ENCODE measurements at regions not wholly inside any gene's neighbourhood (a gene's known extent, or its start where the extent isn't known, plus 50 kb on each side); places are given as distances from the start of the nearest gene placed in this dataset.

GRCh38 chr3:56916716-56917360, 115.1 kb upstream of the ARHGEF3 start:
- POLR2A ChIA-PET = interaction anchor here (0.5 kb wide), 1 partner anchor 775 kb away, joined by 8 read pairs; no protein-coding TSS in a partner anchor
- DNase-seq (ENCODE audit: extremely low spot score) = no peak
- CTCF ChIA-PET = interaction anchor here (1.1 to 3.9 kb wide), 10 partner anchors 11 to 215 kb away, joined by 3 to 14 read pairs (median 6); partner anchors contain the start of gene ARHGEF3
- no peak for TF ChIP-seq CTCF (IDR thresholded peaks at IDR 0.05; ENCODE audit: control extremely low read depth, extremely low read depth, low read depth, missing control alignments)

- TF ChIP-seq CTCF (IDR thresholded peaks at IDR 0.05; ENCODE audit: control extremely low read depth, extremely low read depth, low read depth, missing control alignments) = no peak
- CTCF ChIA-PET = interaction anchor here (0.6 to 3.9 kb wide), 10 partner anchors 11 to 214 kb away, joined by 3 to 14 read pairs (median 4); partner anchors contain the start of gene ARHGEF3
- peak; percentile 60 for DNase-seq (ENCODE audit: extremely low spot score)
- POLR2A ChIA-PET = interaction anchor here (0.5 kb wide), 1 partner anchor 776 kb away, joined by 8 read pairs; no protein-coding TSS in a partner anchor
These were observed 114.3 kb upstream of the ARHGEF3 start for GRCh38 chr3:56915966-56916586.

- no peak for DNase-seq (ENCODE audit: extremely low spot score)
- ChIA-PET CTCF (interaction anchor here (0.6 to 3.9 kb wide), 5 partner anchors 11 to 144 kb away, joined by 3 to 14 read pairs (median 3); no protein-coding TSS in a partner anchor), POLR2A (no interaction called here)
- no peak for TF ChIP-seq CTCF (IDR thresholded peaks at IDR 0.05; ENCODE audit: control extremely low read depth, extremely low read depth, low read depth, missing control alignments)
These were observed 112.9 kb upstream of the ARHGEF3 start for GRCh38 chr3:56914646-56915045.

GRCh38 chr3:56911363-56911762, 109.6 kb upstream of the ARHGEF3 start:
- TF ChIP-seq CTCF (IDR thresholded peaks at IDR 0.05; ENCODE audit: control extremely low read depth, extremely low read depth, low read depth, missing control alignments) = no peak
- POLR2A ChIA-PET = interaction anchor here (0.6 kb wide), 1 partner anchor 185 kb away, joined by 5 read pairs; no protein-coding TSS in a partner anchor
- DNase-seq (ENCODE audit: extremely low spot score) = no peak
- CTCF ChIA-PET = interaction anchor here (1.1 to 1.4 kb wide), 4 partner anchors 9 to 112 kb away, joined by 3 to 4 read pairs (median 3); no protein-coding TSS in a partner anchor

GRCh38 chr3:56909349-56909748, 107.6 kb upstream of the ARHGEF3 start:
- DNase-seq (ENCODE audit: extremely low spot score) = no peak
- CTCF ChIA-PET = no interaction called here
- POLR2A ChIA-PET = no interaction called here
- TF ChIP-seq CTCF (IDR thresholded peaks at IDR 0.05; ENCODE audit: control extremely low read depth, extremely low read depth, low read depth, missing control alignments) = no peak

- no peak for TF ChIP-seq CTCF (IDR thresholded peaks at IDR 0.05; ENCODE audit: control extremely low read depth, extremely low read depth, low read depth, missing control alignments)
- POLR2A ChIA-PET = no interaction called here
- DNase-seq (ENCODE audit: extremely low spot score) = no peak
- CTCF ChIA-PET = interaction anchor here (1.1 kb wide), 1 partner anchor 18 kb away, joined by 3 read pairs; no protein-coding TSS in a partner anchor
These were observed 106.3 kb upstream of the ARHGEF3 start for GRCh38 chr3:56908004-56908403.

Data from GM10248 (cell line).